Peyer's patch (tissue), 4 donors: ENCODE measurements at regions not wholly inside any gene's neighbourhood (a gene's known extent, or its start where the extent isn't known, plus 50 kb on each side); places are given as distances from the start of the nearest gene placed in this dataset.

Experiments
- POLR2A ChIP-seq, 2 donors: fragments of 450-650 bp; IDR thresholded peaks; one replicate each; pipeline ENCODE4 v1.5.1; 2017; ENCODE audit warnings: antibody characterized with exemption in 2 of 2, mild to moderate bottlenecking in 2 of 2, moderate library complexity in 2 of 2
- TF ChIP-seq, protein P1 (sequence below), 6 experiments: fragments of 450-650 bp in 4 of 6; fragments of 200-600 bp in 2 of 6; sonication (generic) in 1 of 6; IDR thresholded peaks; one replicate each; pipeline ENCODE4 v1.5.1; 2017 to 2019; ENCODE audit warnings: antibody characterized with exemption in 6 of 6, mild to moderate bottlenecking in 3 of 6, moderate library complexity in 1 of 6

DNA sequence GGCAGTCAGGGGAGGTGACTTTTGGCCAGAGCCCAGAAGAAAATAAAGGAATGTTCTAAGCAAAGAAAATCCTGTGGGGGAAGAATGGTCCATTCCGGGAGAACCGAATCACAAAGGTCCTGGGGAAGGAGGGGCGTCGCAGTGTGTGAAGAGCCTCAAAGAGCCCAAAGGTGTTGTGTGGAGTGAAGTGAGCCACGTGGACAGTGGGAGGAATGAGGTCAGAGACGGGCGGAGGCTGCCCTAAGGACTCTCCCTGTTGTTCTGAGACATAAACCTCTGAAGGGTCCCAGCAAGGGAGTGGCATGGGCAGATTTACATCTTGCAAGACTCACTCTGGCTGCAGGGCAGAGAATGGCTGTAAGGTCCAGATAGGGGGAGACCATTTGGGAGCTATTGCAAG, 91.3 kb upstream of the SEC11C start:
- TF ChIP-seq, protein P1, sequence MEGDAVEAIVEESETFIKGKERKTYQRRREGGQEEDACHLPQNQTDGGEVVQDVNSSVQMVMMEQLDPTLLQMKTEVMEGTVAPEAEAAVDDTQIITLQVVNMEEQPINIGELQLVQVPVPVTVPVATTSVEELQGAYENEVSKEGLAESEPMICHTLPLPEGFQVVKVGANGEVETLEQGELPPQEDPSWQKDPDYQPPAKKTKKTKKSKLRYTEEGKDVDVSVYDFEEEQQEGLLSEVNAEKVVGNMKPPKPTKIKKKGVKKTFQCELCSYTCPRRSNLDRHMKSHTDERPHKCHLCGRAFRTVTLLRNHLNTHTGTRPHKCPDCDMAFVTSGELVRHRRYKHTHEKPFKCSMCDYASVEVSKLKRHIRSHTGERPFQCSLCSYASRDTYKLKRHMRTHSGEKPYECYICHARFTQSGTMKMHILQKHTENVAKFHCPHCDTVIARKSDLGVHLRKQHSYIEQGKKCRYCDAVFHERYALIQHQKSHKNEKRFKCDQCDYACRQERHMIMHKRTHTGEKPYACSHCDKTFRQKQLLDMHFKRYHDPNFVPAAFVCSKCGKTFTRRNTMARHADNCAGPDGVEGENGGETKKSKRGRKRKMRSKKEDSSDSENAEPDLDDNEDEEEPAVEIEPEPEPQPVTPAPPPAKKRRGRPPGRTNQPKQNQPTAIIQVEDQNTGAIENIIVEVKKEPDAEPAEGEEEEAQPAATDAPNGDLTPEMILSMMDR (IDR thresholded peaks at IDR 0.05) = no peak
- TF ChIP-seq POLR2A (IDR thresholded peaks at IDR 0.05) = no peak
